Liver (tissue), 8 donors: ENCODE measurements at regions not wholly inside any gene's neighbourhood (a gene's known extent, or its start where the extent isn't known, plus 50 kb on each side); places are given as distances from the start of the nearest gene placed in this dataset.

ENCODE experiments used
- DNase-seq: peaks from one replicate; pipeline ENCODE4 v3.0.0-alpha.2; 2017; ENCODE audit warnings: low spot score
- H3K27ac ChIP-seq, 2 donors: one replicate each; pipeline ENCODE4 v1.7.0; 2013; ENCODE audit warnings: inconsistent platforms in 2 of 2, low read length in 2 of 2, control low read depth in 1 of 2, low read depth in 1 of 2, mild to moderate bottlenecking in 1 of 2
- H3K27me3 ChIP-seq, 4 donors: one replicate each; pipeline versions ENCODE4 v1.6.1 to v1.7.0; 2013; ENCODE audit warnings: low read length in 3 of 4, inconsistent platforms in 1 of 4, mild to moderate bottlenecking in 1 of 4, moderate library complexity in 1 of 4; ENCODE audit not compliant: control insufficient read depth in 4 of 4, insufficient read depth in 4 of 4
- H3K36me3 ChIP-seq, 4 donors: one replicate each; pipeline versions ENCODE4 v1.6.1 to v1.7.0; 2013; ENCODE audit warnings: low read length in 3 of 4, mild to moderate bottlenecking in 3 of 4, low read depth in 1 of 4, moderate library complexity in 1 of 4; ENCODE audit not compliant: control insufficient read depth in 4 of 4, insufficient read depth in 3 of 4
- H3K4me1 ChIP-seq, 4 donors: one replicate each; pipeline versions ENCODE4 v1.6.1 to v1.7.0; 2013; ENCODE audit warnings: low read length in 3 of 4, mild to moderate bottlenecking in 3 of 4, moderate library complexity in 1 of 4; ENCODE audit not compliant: control insufficient read depth in 4 of 4, insufficient read depth in 4 of 4
- H3K4me3 ChIP-seq, 3 donors: one replicate each; pipeline versions ENCODE4 v1.6.1 to v1.7.0; 2013; ENCODE audit warnings: low read length in 3 of 3, control low read depth in 1 of 3, low read depth in 1 of 3, mild to moderate bottlenecking in 1 of 3
- H3K9ac ChIP-seq, 2 donors: one replicate each; pipeline ENCODE4 v1.7.0; 2013; ENCODE audit warnings: low read length in 2 of 2, mild to moderate bottlenecking in 2 of 2, moderate library complexity in 2 of 2, control low read depth in 1 of 2, low read depth in 1 of 2
- H3K9me3 ChIP-seq, 4 donors: one replicate each; pipeline versions ENCODE4 v1.6.1 to v1.7.0; 2013; ENCODE audit warnings: low read length in 3 of 4; ENCODE audit not compliant: control insufficient read depth in 4 of 4
- ATF3 ChIP-seq: IDR thresholded peaks from 2 replicates; pipeline ENCODE4 v1.6.1; 2016; ENCODE audit warnings: antibody characterized with exemption
- CTCF ChIP-seq: fragments of 150-350 bp; IDR thresholded peaks from 2 replicates; pipeline ENCODE4 v1.5.1; 2017; ENCODE audit warnings: improper control_type of control experiment, low read depth, low read length; ENCODE audit not compliant: missing input control
- EGR1 ChIP-seq, 2 donors: IDR thresholded peaks; 2 replicates each; pipeline ENCODE4 v1.6.1; 2016 to 2018; ENCODE audit warnings: antibody characterized with exemption in 2 of 2, low read depth in 2 of 2
- FOXA1 ChIP-seq: IDR thresholded peaks from 2 replicates; pipeline ENCODE4 v1.6.1; 2016; ENCODE audit warnings: antibody characterized with exemption
- FOXA2 ChIP-seq: IDR thresholded peaks from 2 replicates; pipeline ENCODE4 v1.6.1; 2016; ENCODE audit warnings: antibody characterized with exemption
- GABPA ChIP-seq, 2 donors: IDR thresholded peaks in 1 of 2; conservative IDR thresholded peaks in 1 of 2; 2 replicates each; pipeline ENCODE4 v1.6.1; 2016; ENCODE audit warnings: antibody characterized with exemption in 2 of 2, mild to moderate bottlenecking in 1 of 2, moderate library complexity in 1 of 2
- HNF4A ChIP-seq, 2 donors: conservative IDR thresholded peaks; 2 replicates each; pipeline ENCODE4 v1.6.1; 2016; ENCODE audit warnings: antibody characterized with exemption in 2 of 2, mild to moderate bottlenecking in 2 of 2
- HNF4G ChIP-seq: IDR thresholded peaks from 2 replicates; pipeline ENCODE4 v1.6.1; 2016; ENCODE audit warnings: antibody characterized with exemption
- MAX ChIP-seq: IDR thresholded peaks from 2 replicates; pipeline ENCODE4 v1.6.1; 2016; ENCODE audit warnings: antibody characterized with exemption
- NR2F2 ChIP-seq: IDR thresholded peaks from 2 replicates; pipeline ENCODE4 v1.6.1; 2016; ENCODE audit warnings: antibody characterized with exemption
- RAD21 ChIP-seq, 2 donors: IDR thresholded peaks; 2 replicates each; pipeline ENCODE4 v1.6.1; 2016; ENCODE audit warnings: antibody characterized with exemption in 2 of 2, mild to moderate bottlenecking in 2 of 2
- REST ChIP-seq: IDR thresholded peaks from 2 replicates; pipeline ENCODE4 v1.6.1; 2016; ENCODE audit warnings: antibody characterized with exemption, mild to moderate bottlenecking
- RXRA ChIP-seq, 2 donors: IDR thresholded peaks; 2 replicates each; pipeline ENCODE4 v1.6.1; 2017 to 2018; ENCODE audit warnings: antibody characterized with exemption in 2 of 2, mild to moderate bottlenecking in 1 of 2
- SP1 ChIP-seq: IDR thresholded peaks from 2 replicates; pipeline ENCODE4 v1.6.1; 2018; ENCODE audit warnings: antibody characterized with exemption, mild to moderate bottlenecking
- TAF1 ChIP-seq: conservative IDR thresholded peaks from 2 replicates; pipeline ENCODE4 v1.6.1; 2016; ENCODE audit warnings: antibody characterized with exemption, mild to moderate bottlenecking
- YY1 ChIP-seq: IDR thresholded peaks from 2 replicates; pipeline ENCODE4 v1.6.1; 2016; ENCODE audit warnings: antibody characterized with exemption, mild to moderate bottlenecking
- WGBS: extraction: QIAGEN DNeasy Blood & Tissue Kit; methylation state at CpG from one replicate; pipeline ENCODE4 v1.1.7; 2013; 5-methylcytosine and 5-hydroxymethylcytosine counted together
- TF ChIP-seq, protein P1 (sequence below): IDR thresholded peaks from 2 replicates; pipeline ENCODE4 v1.6.1; 2016; ENCODE audit warnings: antibody characterized with exemption
- donor health status: healthy.
- donor health status: healthy.
- donor health status: healthy.
- donor health status: healthy.
- donor health status: healthy.

GRCh38 chr6:79408256-79408974 lies 128.8 kb downstream of the LCA5 start:
- Histone ChIP-seq H3K4me1 (peaks cover 6 to 20% (median 18%) of the 10 kb centered on the region in 4 donors), H3K9me3 (no peaks in the 10 kb centered on the region), H3K27ac (no peak overlapping the region), H3K4me3 (no peak overlapping the region), H3K36me3 (no peaks in the 10 kb centered on the region), H3K27me3 (no peaks in the 10 kb centered on the region), H3K9ac (no peak overlapping the region)
- WGBS, result 91% methylated on average over 7 of the region's 7 CpGs
- no peak for DNase-seq
- TF ChIP-seq HNF4A (conservative IDR thresholded peaks at IDR 0.05), result no peak
- no peak for TF ChIP-seq MAX
- TF ChIP-seq RXRA (IDR thresholded peaks at IDR 0.05), result no peak
- no peak for TF ChIP-seq FOXA1
- no peak for TF ChIP-seq RAD21 (IDR thresholded peaks at IDR 0.05)
- TF ChIP-seq NR2F2, result no peak
- TF ChIP-seq, protein P1, sequence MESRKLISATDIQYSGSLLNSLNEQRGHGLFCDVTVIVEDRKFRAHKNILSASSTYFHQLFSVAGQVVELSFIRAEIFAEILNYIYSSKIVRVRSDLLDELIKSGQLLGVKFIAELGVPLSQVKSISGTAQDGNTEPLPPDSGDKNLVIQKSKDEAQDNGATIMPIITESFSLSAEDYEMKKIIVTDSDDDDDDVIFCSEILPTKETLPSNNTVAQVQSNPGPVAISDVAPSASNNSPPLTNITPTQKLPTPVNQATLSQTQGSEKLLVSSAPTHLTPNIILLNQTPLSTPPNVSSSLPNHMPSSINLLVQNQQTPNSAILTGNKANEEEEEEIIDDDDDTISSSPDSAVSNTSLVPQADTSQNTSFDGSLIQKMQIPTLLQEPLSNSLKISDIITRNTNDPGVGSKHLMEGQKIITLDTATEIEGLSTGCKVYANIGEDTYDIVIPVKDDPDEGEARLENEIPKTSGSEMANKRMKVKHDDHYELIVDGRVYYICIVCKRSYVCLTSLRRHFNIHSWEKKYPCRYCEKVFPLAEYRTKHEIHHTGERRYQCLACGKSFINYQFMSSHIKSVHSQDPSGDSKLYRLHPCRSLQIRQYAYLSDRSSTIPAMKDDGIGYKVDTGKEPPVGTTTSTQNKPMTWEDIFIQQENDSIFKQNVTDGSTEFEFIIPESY, result no peak
- TF ChIP-seq SP1, result no peak
- no peak for TF ChIP-seq EGR1 (IDR thresholded peaks at IDR 0.05; ENCODE audit: low read depth in 2 of 2)
- no peak for TF ChIP-seq REST
- TF ChIP-seq FOXA2, result no peak
- no peak for TF ChIP-seq GABPA (IDR thresholded peaks at IDR 0.05 in 1 of 2, conservative IDR thresholded peaks at IDR 0.05 in 1 of 2)

DNA sequence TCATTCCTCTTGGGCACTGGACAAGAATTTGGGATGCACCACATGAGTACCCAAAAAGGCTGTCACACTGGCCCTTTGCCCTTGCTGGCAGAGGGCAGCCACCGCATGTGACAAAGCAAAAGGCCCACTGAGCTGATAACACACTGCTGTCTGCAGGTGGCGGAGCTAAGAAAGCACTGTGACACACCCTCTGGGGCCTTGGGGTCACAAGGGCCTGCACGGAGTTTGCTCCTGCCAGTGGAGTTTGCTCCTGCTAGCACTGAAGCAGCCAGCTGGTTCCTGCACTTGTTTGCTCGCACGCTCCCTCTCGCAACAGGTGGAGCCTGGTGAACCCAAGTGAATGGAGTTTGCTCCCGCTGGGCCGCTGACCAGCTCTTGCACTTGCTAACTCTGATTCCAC lies 132.6 kb downstream of the LCA5 start:
- 37% methylated on average over 8 of the region's 8 CpGs for WGBS
- Histone ChIP-seq H3K4me1 (peaks cover 6 to 24% (median 22%) of the 10 kb centered on the region in 4 donors), H3K9ac (no peak overlapping the region), H3K27ac (peak overlapping the region in 1 of 2 donors; percentile 47), H3K4me3 (no peak overlapping the region), H3K36me3 (no peaks in the 10 kb centered on the region), H3K27me3 (no peaks in the 10 kb centered on the region), H3K9me3 (no peaks in the 10 kb centered on the region)
- no peak for DNase-seq
- peak; percentile 86 for TF ChIP-seq HNF4G
- peak; percentile 95 for TF ChIP-seq SP1
- TF ChIP-seq RXRA (IDR thresholded peaks at IDR 0.05), result peak; percentile 92 to 95
- peak; percentile 57 for TF ChIP-seq YY1
- TF ChIP-seq GABPA (IDR thresholded peaks at IDR 0.05 in 1 of 2, conservative IDR thresholded peaks at IDR 0.05 in 1 of 2), result no peak
- TF ChIP-seq CTCF, result no peak
- no peak for TF ChIP-seq FOXA2
- TF ChIP-seq, protein P1, result peak; percentile 22
- peak in 1 of 2 donors; percentile 44 for TF ChIP-seq RAD21 (IDR thresholded peaks at IDR 0.05)
- no peak for TF ChIP-seq ATF3
- TF ChIP-seq TAF1, result no peak
- TF ChIP-seq HNF4A (conservative IDR thresholded peaks at IDR 0.05), result peak; percentile 94 to 96
- TF ChIP-seq MAX, result peak; percentile 78
- TF ChIP-seq EGR1 (IDR thresholded peaks at IDR 0.05; ENCODE audit: low read depth in 2 of 2), result no peak
- TF ChIP-seq FOXA1, result no peak
- TF ChIP-seq NR2F2, result peak; percentile 50
